SH-SY5Y (cell line): ENCODE measurements at regions not wholly inside any gene's neighbourhood (a gene's known extent, or its start where the extent isn't known, plus 50 kb on each side); places are given as distances from the start of the nearest gene placed in this dataset.

Source experiments
- GATA2 ChIP-seq: IDR thresholded peaks from 2 replicates; pipeline ENCODE4 v1.6.1; 2011; ENCODE audit warnings: mild to moderate bottlenecking, low read depth, low read length
- GATA3 ChIP-seq: IDR thresholded peaks from 2 replicates; pipeline ENCODE4 v1.6.1; 2011; ENCODE audit warnings: low read depth, mild to moderate bottlenecking, low read length, moderate library complexity

GRCh38 chr10:44013981-44014380, 365.3 kb upstream of the ZNF32 start:
- no peak for TF ChIP-seq GATA2
- TF ChIP-seq GATA3 = no peak

- TF ChIP-seq GATA3 = no peak
- no peak for TF ChIP-seq GATA2
These were observed 364.2 kb upstream of the ZNF32 start for GRCh38 chr10:44012921-44013320.

- TF ChIP-seq GATA3 (no peak), GATA2 (no peak)
These were observed 362.9 kb upstream of the ZNF32 start for GRCh38 chr10:44011603-44011981.

GRCh38 chr10:44010873-44011602, 362.4 kb upstream of the ZNF32 start:
- no peak for TF ChIP-seq GATA3
- no peak for TF ChIP-seq GATA2

- no peak for TF ChIP-seq GATA3
- TF ChIP-seq GATA2 = no peak
These were observed 361.4 kb upstream of the ZNF32 start for GRCh38 chr10:44009891-44010632.

- TF ChIP-seq GATA2 (no peak), GATA3 (no peak)
These were observed 360.4 kb upstream of the ZNF32 start for GRCh38 chr10:44008917-44009709.

GRCh38 chr10:44008270-44008916, 359.7 kb upstream of the ZNF32 start:
- TF ChIP-seq GATA3 = no peak
- no peak for TF ChIP-seq GATA2

- TF ChIP-seq GATA3 (no peak), GATA2 (no peak)
These were observed 358.1 kb upstream of the ZNF32 start for GRCh38 chr10:44006771-44007170.

- TF ChIP-seq GATA2 (no peak), GATA3 (no peak)
These were observed 357.1 kb upstream of the ZNF32 start for GRCh38 chr10:44005788-44006099.

- no peak for TF ChIP-seq GATA3
- TF ChIP-seq GATA2 = no peak
These were observed 356.5 kb upstream of the ZNF32 start for GRCh38 chr10:44004913-44005787.

- no peak for TF ChIP-seq GATA3
- TF ChIP-seq GATA2 = no peak
These were observed 349.5 kb upstream of the ZNF32 start for GRCh38 chr10:43998021-43998809.

GRCh38 chr10:43997330-43997729, 348.6 kb upstream of the ZNF32 start:
- TF ChIP-seq GATA2 (no peak), GATA3 (no peak)

- TF ChIP-seq GATA3 (no peak), GATA2 (no peak)
These were observed 345.9 kb upstream of the ZNF32 start for GRCh38 chr10:43994539-43994938.

- TF ChIP-seq GATA2 = no peak
- TF ChIP-seq GATA3 = no peak
These were observed 337.7 kb upstream of the ZNF32 start for GRCh38 chr10:43986374-43986773.

GRCh38 chr10:43985941-43986340, 337.3 kb upstream of the ZNF32 start:
- TF ChIP-seq GATA2 (no peak), GATA3 (no peak)
